H1 (cell line): ENCODE measurements at regions not wholly inside any gene's neighbourhood (a gene's known extent, or its start where the extent isn't known, plus 50 kb on each side); places are given as distances from the start of the nearest gene placed in this dataset.

Experiments
- ATF3 ChIP-seq: IDR thresholded peaks from 2 replicates; pipeline ENCODE4 v1.6.1; 2011; ENCODE audit warnings: low read depth, mild to moderate bottlenecking, low read length; ENCODE audit not compliant: insufficient read depth
- CHD7 ChIP-seq: fragments of 300-600 bp; sonication (generic); IDR thresholded peaks from 2 replicates; pipeline ENCODE4 v1.7.1; 2012; ENCODE audit warnings: low read length, moderate library complexity, mild to moderate bottlenecking, inconsistent platforms; ENCODE audit not compliant: insufficient replicate concordance
- CTCF ChIP-seq, 3 experiments: IDR thresholded peaks; 1 replicate in 2 of 3; 2 replicates in 1 of 3; pipeline versions ENCODE4 v1.5.1 to v1.6.1; 2011; ENCODE audit warnings: low read length in 3 of 3, mild to moderate bottlenecking in 3 of 3, inconsistent platforms in 2 of 3, low read depth in 1 of 3, moderate library complexity in 1 of 3; ENCODE audit not compliant: insufficient read depth in 1 of 3; ENCODE audit errors: control extremely low read depth in 1 of 3
- FOSL1 ChIP-seq: IDR thresholded peaks from 2 replicates; pipeline ENCODE4 v1.6.1; 2011; ENCODE audit warnings: mild to moderate bottlenecking, low read depth, low read length, moderate library complexity; ENCODE audit not compliant: insufficient read depth
- HDAC6 ChIP-seq: IDR thresholded peaks from one replicate; pipeline ENCODE4 v1.7.1; 2012; ENCODE audit warnings: low read depth, mild to moderate bottlenecking, inconsistent platforms, low read length, moderate library complexity
- KDM1A ChIP-seq: fragments of 200-600, 300-600 bp; sonication (generic); IDR thresholded peaks from 2 replicates; pipeline ENCODE4 v1.7.1; 2016; ENCODE audit warnings: mild to moderate bottlenecking, low read length, borderline replicate concordance
- KDM4A ChIP-seq: IDR thresholded peaks from one replicate; pipeline ENCODE4 v1.7.1; 2012; ENCODE audit warnings: low read depth, mild to moderate bottlenecking, moderate library complexity, low read length, inconsistent platforms; ENCODE audit not compliant: severe bottlenecking
- POLR2AphosphoS5 ChIP-seq: IDR thresholded peaks from 2 replicates; pipeline ENCODE4 v1.6.1; 2011; ENCODE audit warnings: low read depth, low read length

- TF ChIP-seq CHD7 = no peak
- no peak for TF ChIP-seq KDM4A
- no peak for TF ChIP-seq POLR2AphosphoS5
- no peak for TF ChIP-seq FOSL1
- no peak for TF ChIP-seq HDAC6
- no peak for TF ChIP-seq KDM1A
- no peak for TF ChIP-seq CTCF (IDR thresholded peaks at IDR 0.05; ENCODE audit: control extremely low read depth in 1 of 3, insufficient read depth in 1 of 3, low read depth in 1 of 3, low read length in 3 of 3)
- no peak for TF ChIP-seq ATF3
These were observed 213.6 kb downstream of the KIF26A start (continued) for GRCh38 chr14:104351849-104352492.
